ENCODE measurements at regions not wholly inside any gene's neighbourhood (a gene's known extent, or its start where the extent isn't known, plus 50 kb on each side); places are given as distances from the start of the nearest gene placed in this dataset.

- peak; percentile 13 to 18 for DNase-seq (ENCODE audit: low read depth in 2 of 2)
- TF ChIP-seq CTCF (IDR thresholded peaks at IDR 0.05; ENCODE audit: low read depth, low read length), result no peak
- H3K4me3 ChIP-seq (replicated peaks in 1 of 2; ENCODE audit: low read depth in 2 of 2, low read length in 2 of 2), result no peak overlapping the region
Observed at GRCh38 chr9:82604947-82605656, 457.8 kb downstream of the RASEF start.

- TF ChIP-seq CTCF (IDR thresholded peaks at IDR 0.05; ENCODE audit: low read depth, low read length), result no peak
- DNase-seq (ENCODE audit: low read depth in 2 of 2), result no peak
- H3K4me3 ChIP-seq (replicated peaks in 1 of 2; ENCODE audit: low read depth in 2 of 2, low read length in 2 of 2), result no peak overlapping the region
Observed at GRCh38 chr9:82605657-82606031, 457.3 kb downstream of the RASEF start.

- no peak overlapping the region for H3K4me3 ChIP-seq (replicated peaks in 1 of 2; ENCODE audit: low read depth in 2 of 2, low read length in 2 of 2)
- no peak for TF ChIP-seq CTCF (IDR thresholded peaks at IDR 0.05; ENCODE audit: low read depth, low read length)
- no peak for DNase-seq (ENCODE audit: low read depth in 2 of 2)
Observed at GRCh38 chr9:82606071-82606470, 456.9 kb downstream of the RASEF start.

- DNase-seq (ENCODE audit: low read depth in 2 of 2), result peak; percentile 75 to 83
- no peak overlapping the region for H3K4me3 ChIP-seq (replicated peaks in 1 of 2; ENCODE audit: low read depth in 2 of 2, low read length in 2 of 2)
- TF ChIP-seq CTCF (IDR thresholded peaks at IDR 0.05; ENCODE audit: low read depth, low read length), result peak; percentile 65
Observed at GRCh38 chr9:82606492-82607382, 456.2 kb downstream of the RASEF start.

GRCh38 chr9:82608487-82608886 lies 454.5 kb downstream of the RASEF start:
- H3K4me3 ChIP-seq (replicated peaks in 1 of 2; ENCODE audit: low read depth in 2 of 2, low read length in 2 of 2), result no peak overlapping the region
- TF ChIP-seq CTCF (IDR thresholded peaks at IDR 0.05; ENCODE audit: low read depth, low read length), result no peak
- no peak for DNase-seq (ENCODE audit: low read depth in 2 of 2)

GRCh38 chr9:82612942-82613341 lies 450.0 kb downstream of the RASEF start:
- no peak for DNase-seq (ENCODE audit: low read depth in 2 of 2)
- H3K4me3 ChIP-seq (replicated peaks in 1 of 2; ENCODE audit: low read depth in 2 of 2, low read length in 2 of 2), result no peak overlapping the region
- TF ChIP-seq CTCF (IDR thresholded peaks at IDR 0.05; ENCODE audit: low read depth, low read length), result no peak

All from cardiac fibroblast (primary cell).